IMR-90 (cell line): ENCODE measurements at regions not wholly inside any gene's neighbourhood (a gene's known extent, or its start where the extent isn't known, plus 50 kb on each side); places are given as distances from the start of the nearest gene placed in this dataset.

Experiments
- BHLHE40 ChIP-seq: fragments of 150-350 bp; IDR thresholded peaks from 2 replicates; pipeline ENCODE4 v1.6.1; 2016; ENCODE audit warnings: mild to moderate bottlenecking, low read depth, low read length
- CHD1 ChIP-seq: IDR thresholded peaks from 2 replicates; pipeline ENCODE4 v1.6.1; 2012; ENCODE audit warnings: low read depth, low read length, improper control_type of control experiment
- CTCF ChIP-seq: conservative IDR thresholded peaks from 2 replicates; pipeline ENCODE4 v1.5.1; 2012; ENCODE audit warnings: mild to moderate bottlenecking, low read depth, low read length, improper control_type of control experiment
- FOS ChIP-seq: fragments of 150-350 bp; IDR thresholded peaks from 2 replicates; pipeline ENCODE4 v1.6.1; 2016; ENCODE audit warnings: low read depth, low read length
- MXI1 ChIP-seq: IDR thresholded peaks from 2 replicates; pipeline ENCODE4 v1.6.1; 2012; ENCODE audit warnings: low read depth, mild to moderate bottlenecking, low read length, moderate library complexity, borderline replicate concordance
- POLR2A ChIP-seq: IDR thresholded peaks from 2 replicates; pipeline ENCODE4 v1.6.1; 2012; ENCODE audit warnings: mild to moderate bottlenecking, low read depth, low read length
- RAD21 ChIP-seq: IDR thresholded peaks from 2 replicates; pipeline ENCODE4 v1.6.1; 2012; ENCODE audit warnings: low read length, improper control_type of control experiment
- RFX5 ChIP-seq: IDR thresholded peaks from 2 replicates; pipeline ENCODE4 v1.8.0; 2012; ENCODE audit warnings: low read depth, mild to moderate bottlenecking, low read length, moderate library complexity
- TF ChIP-seq, protein P1 (sequence below): fragments of 150-350 bp; IDR thresholded peaks from 2 replicates; pipeline ENCODE4 v1.6.1; 2017; ENCODE audit warnings: mild to moderate bottlenecking, antibody characterized with exemption, low read length, low read depth

GRCh38 chr17:69856946-69857345 lies 218.1 kb upstream of the KCNJ16 start:
- no peak for TF ChIP-seq CTCF
- TF ChIP-seq, protein P1, sequence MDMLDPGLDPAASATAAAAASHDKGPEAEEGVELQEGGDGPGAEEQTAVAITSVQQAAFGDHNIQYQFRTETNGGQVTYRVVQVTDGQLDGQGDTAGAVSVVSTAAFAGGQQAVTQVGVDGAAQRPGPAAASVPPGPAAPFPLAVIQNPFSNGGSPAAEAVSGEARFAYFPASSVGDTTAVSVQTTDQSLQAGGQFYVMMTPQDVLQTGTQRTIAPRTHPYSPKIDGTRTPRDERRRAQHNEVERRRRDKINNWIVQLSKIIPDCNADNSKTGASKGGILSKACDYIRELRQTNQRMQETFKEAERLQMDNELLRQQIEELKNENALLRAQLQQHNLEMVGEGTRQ: no peak
- TF ChIP-seq POLR2A: no peak
- TF ChIP-seq RFX5: no peak
- TF ChIP-seq FOS: no peak
- TF ChIP-seq RAD21: no peak
- TF ChIP-seq CHD1: no peak
- no peak for TF ChIP-seq BHLHE40
- no peak for TF ChIP-seq MXI1
